CD14-positive monocyte (primary cell): ENCODE measurements at regions not wholly inside any gene's neighbourhood (a gene's known extent, or its start where the extent isn't known, plus 50 kb on each side); places are given as distances from the start of the nearest gene placed in this dataset.

Source experiments
- DNase-seq, 3 donors: peaks; one replicate each; pipeline ENCODE4 v3.0.0-alpha.2; 2011 to 2022
- H2AFZ ChIP-seq: 2 replicates; pipeline ENCODE4 v1.6.0; 2012; ENCODE audit warnings: mild to moderate bottlenecking, low read depth, low read length, inconsistent platforms; ENCODE audit not compliant: insufficient read depth, poor library complexity, severe bottlenecking
- H3K27ac ChIP-seq, 2 donors: 1 replicate in 1 of 2; 2 replicates in 1 of 2; pipeline ENCODE4 v1.5.1; 2012 to 2013; ENCODE audit warnings: low read length in 2 of 2, control low read depth in 1 of 2, inconsistent platforms in 1 of 2, low read depth in 1 of 2, mild to moderate bottlenecking in 1 of 2
- H3K27me3 ChIP-seq, 2 donors: one replicate each; pipeline versions ENCODE4 v1.6.0 to v1.6.1; 2011 to 2013; ENCODE audit warnings: low read length in 2 of 2; ENCODE audit not compliant: control insufficient read depth in 2 of 2, insufficient read depth in 2 of 2
- H3K36me3 ChIP-seq, 2 donors: replicated peaks in 1 of 2; 1 replicate in 1 of 2; 2 replicates in 1 of 2; pipeline versions ENCODE4 v1.5.1 to v1.6.1; 2012 to 2013; ENCODE audit warnings: low read length in 2 of 2, control low read depth in 1 of 2, inconsistent platforms in 1 of 2, mild to moderate bottlenecking in 1 of 2; ENCODE audit not compliant: insufficient read depth in 2 of 2, control insufficient read depth in 1 of 2
- H3K4me1 ChIP-seq, 2 donors: 1 replicate in 1 of 2; 2 replicates in 1 of 2; pipeline versions ENCODE4 v1.5.1 to v1.6.1; 2012 to 2013; ENCODE audit warnings: low read length in 2 of 2, control low read depth in 1 of 2, inconsistent platforms in 1 of 2, mild to moderate bottlenecking in 1 of 2, moderate library complexity in 1 of 2; ENCODE audit not compliant: insufficient read depth in 2 of 2, control insufficient read depth in 1 of 2
- H3K4me2 ChIP-seq: replicated peaks from 2 replicates; pipeline ENCODE3; 2012; ENCODE audit warnings: low read length, moderate library complexity, mild to moderate bottlenecking; ENCODE audit not compliant: poor library complexity, severe bottlenecking; ENCODE audit errors: extremely low read depth
- H3K4me3 ChIP-seq, 3 experiments: fragments of 200-600 bp in 1 of 3; sonication (generic) in 1 of 3; replicated peaks in 1 of 3; 1 replicate in 2 of 3; 2 replicates in 1 of 3; pipeline ENCODE4 v1.5.1; 2011 to 2013; ENCODE audit warnings: low read length in 3 of 3, mild to moderate bottlenecking in 3 of 3, control low read depth in 2 of 3, low read depth in 2 of 3, inconsistent platforms in 1 of 3, moderate library complexity in 1 of 3
- H3K79me2 ChIP-seq: 2 replicates; pipeline ENCODE4 v1.6.0; 2012; ENCODE audit warnings: mild to moderate bottlenecking, control low read depth, inconsistent platforms, low read length, moderate library complexity; ENCODE audit not compliant: insufficient read depth
- H3K9ac ChIP-seq: 2 replicates; pipeline ENCODE4 v1.6.0; 2017; ENCODE audit warnings: low read length, mild to moderate bottlenecking; ENCODE audit not compliant: insufficient read depth, poor library complexity, severe bottlenecking
- H3K9me3 ChIP-seq, 2 donors: replicated peaks in 1 of 2; 1 replicate in 1 of 2; 2 replicates in 1 of 2; pipeline versions ENCODE4 v1.5.1 to v1.6.1; 2012 to 2013; ENCODE audit warnings: low read length in 2 of 2, control low read depth in 1 of 2; ENCODE audit not compliant: control insufficient read depth in 1 of 2, insufficient read depth in 1 of 2
- H4K20me1 ChIP-seq: 2 replicates; pipeline ENCODE4 v1.6.0; 2012; ENCODE audit warnings: mild to moderate bottlenecking, low read length, control low read depth, moderate library complexity; ENCODE audit not compliant: insufficient read depth
- H3K27ac Mint-ChIP-seq, 7 donors: one replicate each; pipeline ENCODE4 v1.8.0; 2020; ENCODE audit warnings: mild to moderate bottlenecking in 7 of 7, mixed read lengths in 7 of 7, moderate library complexity in 6 of 7, inconsistent platforms in 2 of 7
- H3K27me3 Mint-ChIP-seq, 3 donors: one replicate each; pipeline ENCODE4 v1.8.0; 2021 to 2022; ENCODE audit warnings: low read depth in 3 of 3, mild to moderate bottlenecking in 3 of 3, mixed read lengths in 3 of 3, moderate library complexity in 3 of 3, inconsistent platforms in 1 of 3
- H3K36me3 Mint-ChIP-seq, 2 donors: one replicate each; pipeline ENCODE4 v1.8.0; 2020; ENCODE audit warnings: mixed read lengths in 2 of 2, inconsistent platforms in 1 of 2, mild to moderate bottlenecking in 1 of 2
- H3K4me1 Mint-ChIP-seq: one replicate; pipeline ENCODE4 v1.8.0; 2020; ENCODE audit warnings: mild to moderate bottlenecking, mixed read lengths
- H3K4me3 Mint-ChIP-seq, 2 donors: one replicate each; pipeline ENCODE4 v1.8.0; 2020; ENCODE audit warnings: mild to moderate bottlenecking in 2 of 2, mixed read lengths in 2 of 2, moderate library complexity in 1 of 2
- H3K9me3 Mint-ChIP-seq, 7 donors: one replicate each; pipeline ENCODE4 v1.8.0; 2020 to 2022; ENCODE audit warnings: mixed read lengths in 7 of 7, mild to moderate bottlenecking in 6 of 7, moderate library complexity in 6 of 7, inconsistent platforms in 2 of 7
- WGBS: methylation state at CpG from one replicate; pipeline ENCODE4 v1.1.5; 2013; ENCODE audit warnings: missing lambda C conversion rate; ENCODE audit not compliant: insufficient coverage; 5-methylcytosine and 5-hydroxymethylcytosine counted together
- intact Hi-C, 2 donors: fragments of 100-400 bp; cut with micrococcal nuclease; formaldehyde crosslinking; loops; one replicate each; pipeline versions ENCODE4 v1.15.0 to v1.15.1; 2023
- TF ChIP-seq, protein P1 (sequence below): fragments of 200-600 bp; IDR thresholded peaks from one replicate; pipeline ENCODE4 v1.8.0; 2022; ENCODE audit warnings: antibody characterized with exemption, mild to moderate bottlenecking

GRCh38 chr5:135183464-135183863 lies 149.4 kb upstream of the PITX1 start:
- WGBS = 88% methylated on average over 2 of the region's 4 CpGs
- Mint-ChIP-seq H3K4me1 (no peaks in the 10 kb centered on the region), H3K9me3 (peaks cover 0 to 3% (median 0%) of the 10 kb centered on the region in 7 donors), H3K36me3 (no peaks in the 10 kb centered on the region), H3K27me3 (peaks cover 4 to 14% (median 7%) of the 10 kb centered on the region in 3 donors), H3K4me3 (peak overlapping the region in 1 of 2 donors; percentile 24), H3K27ac (no peak overlapping the region)
- no peak overlapping the region for H3K4me2 ChIP-seq
- no peak overlapping the region for H3K9ac ChIP-seq
- H3K9me3 ChIP-seq = peaks cover 0 to 4% of the 10 kb centered on the region in 2 donors
- H3K4me3 ChIP-seq = no peak overlapping the region
- TF ChIP-seq, protein P1, sequence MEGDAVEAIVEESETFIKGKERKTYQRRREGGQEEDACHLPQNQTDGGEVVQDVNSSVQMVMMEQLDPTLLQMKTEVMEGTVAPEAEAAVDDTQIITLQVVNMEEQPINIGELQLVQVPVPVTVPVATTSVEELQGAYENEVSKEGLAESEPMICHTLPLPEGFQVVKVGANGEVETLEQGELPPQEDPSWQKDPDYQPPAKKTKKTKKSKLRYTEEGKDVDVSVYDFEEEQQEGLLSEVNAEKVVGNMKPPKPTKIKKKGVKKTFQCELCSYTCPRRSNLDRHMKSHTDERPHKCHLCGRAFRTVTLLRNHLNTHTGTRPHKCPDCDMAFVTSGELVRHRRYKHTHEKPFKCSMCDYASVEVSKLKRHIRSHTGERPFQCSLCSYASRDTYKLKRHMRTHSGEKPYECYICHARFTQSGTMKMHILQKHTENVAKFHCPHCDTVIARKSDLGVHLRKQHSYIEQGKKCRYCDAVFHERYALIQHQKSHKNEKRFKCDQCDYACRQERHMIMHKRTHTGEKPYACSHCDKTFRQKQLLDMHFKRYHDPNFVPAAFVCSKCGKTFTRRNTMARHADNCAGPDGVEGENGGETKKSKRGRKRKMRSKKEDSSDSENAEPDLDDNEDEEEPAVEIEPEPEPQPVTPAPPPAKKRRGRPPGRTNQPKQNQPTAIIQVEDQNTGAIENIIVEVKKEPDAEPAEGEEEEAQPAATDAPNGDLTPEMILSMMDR = no peak
- no peaks in the 10 kb centered on the region for H3K36me3 ChIP-seq
- H2AFZ ChIP-seq = no peak overlapping the region
- H4K20me1 ChIP-seq = no peaks in the 10 kb centered on the region
- H3K4me1 ChIP-seq = no peaks in the 10 kb centered on the region
- no peaks in the 10 kb centered on the region for H3K79me2 ChIP-seq
- intact Hi-C loops = no loop called here
- no peak overlapping the region for H3K27ac ChIP-seq
- H3K27me3 ChIP-seq = peaks cover 0 to 8% of the 10 kb centered on the region in 2 donors
- no peak for DNase-seq

- Histone ChIP-seq H3K79me2 (no peaks in the 10 kb centered on the region), H3K27me3 (peaks cover 0 to 6% of the 10 kb centered on the region in 2 donors), H3K36me3 (no peaks in the 10 kb centered on the region), H3K4me1 (no peaks in the 10 kb centered on the region), H2AFZ (no peak overlapping the region), H3K9me3 (peaks cover 0 to 4% of the 10 kb centered on the region in 2 donors), H4K20me1 (no peaks in the 10 kb centered on the region), H3K4me3 (no peak overlapping the region), H3K9ac (no peak overlapping the region), H3K27ac (no peak overlapping the region), H3K4me2 (no peak overlapping the region)
- H3K27me3 Mint-ChIP-seq = peaks cover 6 to 13% (median 7%) of the 10 kb centered on the region in 3 donors
- 81% methylated on average over 3 of the region's 5 CpGs for WGBS
- no peak overlapping the region for H3K4me3 Mint-ChIP-seq
- no peaks in the 10 kb centered on the region for H3K36me3 Mint-ChIP-seq
- peak overlapping the region in 1 of 7 donors; percentile 66 for H3K27ac Mint-ChIP-seq
- peaks cover 0 to 3% (median 0%) of the 10 kb centered on the region in 7 donors for H3K9me3 Mint-ChIP-seq
- TF ChIP-seq, protein P1 = no peak
- no peak for DNase-seq
- intact Hi-C loops = no loop called here
- no peaks in the 10 kb centered on the region for H3K4me1 Mint-ChIP-seq
Measured at GRCh38 chr5:135182675-135183074, 148.6 kb upstream of the PITX1 start.
